Colon (tissue), 2 donors: ENCODE measurements at regions not wholly inside any gene's neighbourhood (a gene's known extent, or its start where the extent isn't known, plus 50 kb on each side); places are given as distances from the start of the nearest gene placed in this dataset.
"Not testable (repeated sequence)": the region's sequence is repeated elsewhere in the genome, so short reads cannot be mapped to it uniquely, and the experiment has no call there.

Source experiments
- FAIRE-seq: peaks from 2 replicates; lab custom pipeline; 2012; peaks lifted over from hg19 to GRCh38; lab: Jason Lieb, UNC
- donor health status: control.
- donor health status: control.

DNA sequence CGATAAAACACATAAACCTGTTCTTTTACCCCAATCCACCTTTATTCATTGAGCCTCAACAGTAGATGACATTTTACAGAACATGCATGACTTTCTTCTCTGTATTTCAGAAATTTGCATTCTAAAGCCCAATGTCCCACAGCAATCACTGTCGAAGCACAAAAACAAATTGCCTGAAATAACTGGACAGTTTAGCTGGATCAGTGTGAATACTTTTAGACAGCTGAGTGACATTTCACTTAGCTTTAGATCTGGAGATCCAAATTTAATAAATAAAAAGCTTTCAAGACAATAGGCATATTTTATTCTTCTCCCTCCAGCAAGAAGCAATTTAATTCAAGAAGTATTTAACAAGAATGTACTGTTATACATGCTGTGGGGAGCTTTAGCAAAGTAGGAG lies 109.1 kb upstream of the FSCB start:
- no peak for FAIRE-seq

DNA sequence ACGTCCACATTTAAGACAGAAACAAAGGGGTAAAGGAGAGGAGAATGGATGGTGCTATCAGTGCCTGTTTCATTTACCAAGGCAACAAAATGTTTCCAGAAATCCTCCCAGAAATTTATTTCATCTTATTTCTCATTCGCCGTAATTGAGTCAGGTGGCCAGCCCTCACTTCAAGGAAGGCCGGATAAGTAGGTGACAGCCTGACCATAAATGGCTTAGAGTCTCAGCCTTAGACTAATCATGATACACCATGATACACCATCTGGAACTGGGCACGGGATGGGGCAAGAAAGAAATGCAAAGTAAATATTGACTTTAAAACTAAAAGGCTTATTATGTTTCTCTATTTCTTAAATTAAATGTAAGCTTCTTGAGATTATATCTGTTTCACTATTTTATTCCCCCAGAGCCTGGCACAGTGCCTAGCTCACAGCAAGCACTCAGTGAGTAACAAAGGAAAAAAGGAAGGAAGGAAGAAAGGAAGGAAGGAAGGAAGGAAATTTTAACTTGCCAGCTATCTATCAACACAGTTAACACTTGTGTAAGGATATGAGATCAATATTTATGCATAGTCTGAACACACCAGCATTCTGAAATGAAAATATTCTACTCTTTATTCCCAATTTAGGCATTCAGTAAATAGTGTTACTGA lies 106.1 kb upstream of the FSCB start:
- FAIRE-seq: no peak

DNA sequence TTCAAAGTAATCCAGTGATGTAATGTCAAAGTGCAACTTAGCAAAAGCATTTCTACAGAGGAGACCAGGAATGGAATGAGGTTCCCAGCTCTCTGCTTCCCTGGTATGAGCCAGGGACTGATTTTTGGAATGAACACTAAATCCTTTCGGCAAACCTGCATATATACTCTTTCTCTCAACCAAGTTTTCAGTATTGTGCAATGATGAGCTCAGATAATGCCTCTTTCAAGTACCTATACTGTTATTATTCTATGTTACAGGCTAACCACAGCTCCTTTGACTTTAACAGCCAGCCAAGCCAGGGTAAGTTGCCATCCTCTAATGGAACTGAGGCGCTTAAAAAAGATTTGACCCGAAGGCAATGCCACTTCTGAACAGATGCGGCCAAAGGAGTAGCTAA lies 104.9 kb upstream of the FSCB start:
- no peak for FAIRE-seq

- FAIRE-seq: no peak
These were observed 102.9 kb upstream of the FSCB start for GRCh38 chr14:44609876-44610510.

- no peak for FAIRE-seq
These were observed 102.1 kb upstream of the FSCB start for GRCh38 chr14:44609201-44609600.

- FAIRE-seq: no peak
These were observed 100.6 kb upstream of the FSCB start for GRCh38 chr14:44607701-44608100.

DNA sequence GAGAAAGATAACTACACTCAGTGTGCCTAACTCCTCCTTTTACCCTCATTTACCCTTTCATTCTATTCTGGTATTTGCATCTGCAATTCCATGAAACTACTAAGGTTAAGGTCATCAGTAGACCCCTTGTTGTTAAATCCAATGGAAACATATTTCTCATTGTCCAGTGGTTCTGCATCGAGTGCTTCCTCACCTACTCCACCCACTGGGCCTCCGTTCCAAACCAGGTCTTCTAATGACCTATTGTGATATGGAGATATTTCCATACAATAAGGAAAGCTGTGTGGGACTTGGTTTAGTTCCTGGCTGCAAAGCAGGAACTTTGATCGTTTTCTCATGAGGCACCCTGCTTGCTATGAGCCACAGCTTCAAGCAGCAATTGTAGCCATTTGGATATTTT lies 99.5 kb upstream of the FSCB start:
- no peak for FAIRE-seq

- not testable (repeated sequence) for FAIRE-seq
These were observed 94.2 kb upstream of the FSCB start for GRCh38 chr14:44601266-44601665.

- no peak for FAIRE-seq
These were observed 82.1 kb upstream of the FSCB start for GRCh38 chr14:44589180-44589579.

DNA sequence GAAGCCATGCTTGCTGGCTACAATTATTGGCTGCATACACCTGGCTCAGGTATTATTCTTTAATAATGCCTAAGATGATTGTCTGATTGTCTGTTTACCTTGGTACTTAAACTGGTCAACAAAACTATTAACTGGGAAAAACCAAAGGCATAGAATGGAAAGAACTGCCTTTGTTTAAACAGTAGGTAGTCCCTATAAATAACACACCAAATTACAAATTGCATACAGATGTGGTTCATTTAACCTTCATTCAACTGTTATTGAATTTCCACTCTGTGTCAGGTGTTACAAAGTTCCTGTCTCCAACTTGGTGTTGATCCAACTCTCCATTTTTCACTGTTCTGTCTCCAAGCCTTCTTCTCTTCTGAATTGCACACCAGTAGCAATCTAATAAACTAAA lies 79.8 kb upstream of the FSCB start:
- no peak for FAIRE-seq

DNA sequence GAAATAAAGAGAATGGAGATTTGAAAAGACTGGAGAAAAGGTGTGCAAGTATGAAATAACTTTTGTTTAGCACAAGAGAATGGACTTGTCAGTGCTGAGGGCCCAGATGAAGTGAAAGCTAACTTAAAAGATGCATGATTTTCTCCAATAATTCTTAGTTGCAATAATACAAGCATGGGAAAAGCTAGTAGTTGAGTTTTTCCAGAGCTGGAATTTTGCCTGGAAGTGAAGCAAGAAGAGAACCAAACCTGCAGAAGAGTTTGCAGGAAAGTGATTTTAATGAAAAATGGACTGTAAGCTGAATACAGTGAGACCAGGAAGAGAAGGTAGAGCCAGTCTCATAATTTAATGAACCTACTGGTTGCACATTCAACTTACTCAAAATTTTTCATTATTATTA lies 69.3 kb upstream of the FSCB start:
- FAIRE-seq: no peak

GRCh38 chr14:44567997-44568396 lies 60.9 kb upstream of the FSCB start:
- no peak for FAIRE-seq

DNA sequence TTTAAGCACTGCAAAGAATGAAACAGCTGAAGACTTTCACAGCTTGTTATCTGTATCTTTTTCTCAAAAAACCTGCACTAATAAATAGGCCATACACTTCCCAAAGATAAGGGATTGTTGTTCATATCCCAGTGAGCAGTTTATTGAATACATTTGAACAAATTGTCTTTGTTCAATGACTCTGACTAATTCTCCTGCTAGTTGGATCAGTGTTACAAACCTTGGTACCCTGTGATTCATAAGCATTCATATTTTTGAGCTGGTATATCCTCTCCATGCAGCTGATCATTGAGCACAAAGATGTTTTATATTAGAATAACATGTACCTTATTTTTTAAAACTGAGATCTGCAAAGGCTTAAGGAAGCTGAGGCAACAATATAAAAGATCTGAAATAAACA lies 58.9 kb upstream of the FSCB start:
- FAIRE-seq: no peak

DNA sequence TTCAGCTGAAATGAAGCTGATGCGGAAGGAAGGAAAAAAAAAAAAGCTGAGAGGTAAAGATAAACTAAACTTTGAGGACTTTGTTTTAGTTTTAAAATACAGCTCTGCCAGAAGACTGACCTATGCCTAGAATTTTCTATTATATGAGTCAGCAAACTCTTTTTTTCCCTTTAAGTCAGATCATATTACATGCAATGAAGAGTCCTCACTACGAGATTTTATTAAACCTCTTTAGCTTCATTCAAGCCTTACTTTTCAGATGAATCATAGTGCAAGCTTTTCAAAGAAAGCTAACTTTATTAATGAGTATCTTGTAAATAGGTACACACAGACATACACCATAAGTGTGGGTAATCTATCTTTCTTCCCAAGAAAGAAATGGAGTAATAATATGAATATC lies 57.8 kb upstream of the FSCB start:
- FAIRE-seq: no peak
